ENCODE measurements at regions not wholly inside any gene's neighbourhood (a gene's known extent, or its start where the extent isn't known, plus 50 kb on each side); places are given as distances from the start of the nearest gene placed in this dataset.

DNA sequence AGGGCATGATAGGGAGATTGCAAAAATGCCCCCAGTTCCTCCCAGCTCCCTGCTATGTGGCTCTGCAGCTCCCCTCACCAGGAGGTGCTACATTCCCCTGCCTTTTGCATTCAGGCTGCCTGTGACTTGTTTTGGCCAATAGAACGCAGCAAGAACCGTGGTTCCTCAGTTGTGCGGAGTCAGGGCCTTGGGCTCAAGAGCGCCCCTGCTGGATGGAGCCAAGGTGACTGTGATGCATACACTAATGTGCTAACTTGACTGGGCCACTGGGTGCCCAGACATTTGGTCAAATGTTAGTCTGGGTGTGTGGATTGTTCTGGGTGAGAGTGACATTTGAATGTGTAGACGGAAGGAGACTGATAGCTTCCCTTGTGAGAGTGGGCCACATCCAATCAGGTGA is 123.3 kb upstream of the MVB12B start:
- Histone ChIP-seq H2AK5ac (ENCODE audit: low read length, severe bottlenecking) (no peak overlapping the region), H3K4ac (ENCODE audit: low read depth in 1 of 2, low read length in 2 of 2) (no peak overlapping the region), H3K4me3 (ENCODE audit: insufficient read depth in 1 of 2, low read depth in 1 of 2, low read length in 2 of 2) (no peak overlapping the region), H2BK15ac (ENCODE audit: low read depth, poor library complexity, severe bottlenecking) (no peak overlapping the region), H3K14ac (ENCODE audit: low read length in 2 of 2) (no peak overlapping the region), H3K4me1 (ENCODE audit: control insufficient read depth, insufficient read depth, low read depth, low read length) (no peaks in the 10 kb centered on the region), H3K23ac (ENCODE audit: low read length in 2 of 2) (no peak overlapping the region), H3K9me3 (ENCODE audit: control insufficient read depth, low read length) (peaks cover 3% of the 10 kb centered on the region), H3K27me3 (ENCODE audit: control insufficient read depth in 1 of 2, insufficient read depth in 1 of 2, low read length in 2 of 2) (peaks cover 14 to 39% of the 10 kb centered on the region in 2 experiments), H4K8ac (ENCODE audit: low read length) (no peak overlapping the region), H3K79me1 (replicated peaks; ENCODE audit: low read length, poor library complexity, severe bottlenecking) (no peaks in the 10 kb centered on the region), H2AFZ (ENCODE audit: low read depth, low read length) (no peak overlapping the region), H3K4me2 (ENCODE audit: low read length, poor library complexity, severe bottlenecking) (no peak overlapping the region), H3K9ac (ENCODE audit: low read length) (no peak overlapping the region), H2BK5ac (ENCODE audit: low read depth, low read length, poor library complexity, severe bottlenecking) (no peak overlapping the region), H2BK12ac (ENCODE audit: low read length in 2 of 2) (no peak overlapping the region), H3K36me3 (ENCODE audit: control insufficient read depth in 1 of 2, insufficient read depth in 2 of 2, low read depth in 1 of 2, low read length in 2 of 2) (no peaks in the 10 kb centered on the region), H3K27ac (ENCODE audit: low read length, poor library complexity, severe bottlenecking) (no peak overlapping the region), H4K91ac (ENCODE audit: low read length) (no peak overlapping the region), H3K18ac (ENCODE audit: low read depth in 1 of 2, low read length in 2 of 2) (no peak overlapping the region), H2BK120ac (ENCODE audit: low read depth, low read length) (no peak overlapping the region)
- WGBS = 93% methylated on average over 5 of the region's 5 CpGs
- DNase-seq = no peak

DNA sequence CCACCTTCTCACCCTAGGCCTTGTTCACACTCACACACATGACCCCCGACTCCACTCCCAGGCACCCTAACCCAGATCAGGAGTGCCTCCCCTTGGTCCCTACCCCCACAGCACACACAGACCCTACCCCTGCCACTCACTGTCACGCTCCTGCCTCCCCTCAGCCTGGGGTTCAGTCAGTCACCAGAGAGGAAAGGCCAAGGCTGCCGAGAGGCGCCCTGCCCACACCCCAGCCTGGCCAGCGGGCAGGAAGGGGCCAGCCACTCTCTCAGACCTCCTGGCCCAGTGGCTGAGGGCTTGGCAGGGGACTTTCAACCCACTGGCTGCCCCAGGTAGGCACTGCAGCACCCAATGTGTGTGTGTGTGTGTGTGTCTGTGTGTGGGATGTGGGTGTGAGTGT is 122.4 kb upstream of the MVB12B start:
- H3K4me2 ChIP-seq (ENCODE audit: low read length, poor library complexity, severe bottlenecking) = no peak overlapping the region
- H3K4ac ChIP-seq (ENCODE audit: low read depth in 1 of 2, low read length in 2 of 2) = no peak overlapping the region
- DNase-seq = no peak
- H3K4me3 ChIP-seq (ENCODE audit: insufficient read depth in 1 of 2, low read depth in 1 of 2, low read length in 2 of 2) = no peak overlapping the region
- peak overlapping the region; percentile 6 for H2AFZ ChIP-seq (ENCODE audit: low read depth, low read length)
- no peaks in the 10 kb centered on the region for H3K79me1 ChIP-seq (replicated peaks; ENCODE audit: low read length, poor library complexity, severe bottlenecking)
- no peak overlapping the region for H2BK5ac ChIP-seq (ENCODE audit: low read depth, low read length, poor library complexity, severe bottlenecking)
- peaks cover 4% of the 10 kb centered on the region for H3K9me3 ChIP-seq (ENCODE audit: control insufficient read depth, low read length)
- no peak overlapping the region for H2BK12ac ChIP-seq (ENCODE audit: low read length in 2 of 2)
- no peak overlapping the region for H3K27ac ChIP-seq (ENCODE audit: low read length, poor library complexity, severe bottlenecking)
- H2BK15ac ChIP-seq (ENCODE audit: low read depth, poor library complexity, severe bottlenecking) = no peak overlapping the region
- H3K14ac ChIP-seq (ENCODE audit: low read length in 2 of 2) = peak overlapping the region in 1 of 2 experiments; percentile 5
- H4K8ac ChIP-seq (ENCODE audit: low read length) = no peak overlapping the region
- H3K23ac ChIP-seq (ENCODE audit: low read length in 2 of 2) = no peak overlapping the region
- 92% methylated on average over 5 of the region's 5 CpGs for WGBS
- no peak overlapping the region for H2BK120ac ChIP-seq (ENCODE audit: low read depth, low read length)
- H3K4me1 ChIP-seq (ENCODE audit: control insufficient read depth, insufficient read depth, low read depth, low read length) = no peaks in the 10 kb centered on the region
- no peak overlapping the region for H2AK5ac ChIP-seq (ENCODE audit: low read length, severe bottlenecking)
- no peaks in the 10 kb centered on the region for H3K36me3 ChIP-seq (ENCODE audit: control insufficient read depth in 1 of 2, insufficient read depth in 2 of 2, low read depth in 1 of 2, low read length in 2 of 2)
- no peak overlapping the region for H3K9ac ChIP-seq (ENCODE audit: low read length)
- peaks cover 19 to 45% of the 10 kb centered on the region in 2 experiments for H3K27me3 ChIP-seq (ENCODE audit: control insufficient read depth in 1 of 2, insufficient read depth in 1 of 2, low read length in 2 of 2)
- peak overlapping the region in 1 of 2 experiments; percentile 48 for H3K18ac ChIP-seq (ENCODE audit: low read depth in 1 of 2, low read length in 2 of 2)
- H4K91ac ChIP-seq (ENCODE audit: low read length) = no peak overlapping the region

DNA sequence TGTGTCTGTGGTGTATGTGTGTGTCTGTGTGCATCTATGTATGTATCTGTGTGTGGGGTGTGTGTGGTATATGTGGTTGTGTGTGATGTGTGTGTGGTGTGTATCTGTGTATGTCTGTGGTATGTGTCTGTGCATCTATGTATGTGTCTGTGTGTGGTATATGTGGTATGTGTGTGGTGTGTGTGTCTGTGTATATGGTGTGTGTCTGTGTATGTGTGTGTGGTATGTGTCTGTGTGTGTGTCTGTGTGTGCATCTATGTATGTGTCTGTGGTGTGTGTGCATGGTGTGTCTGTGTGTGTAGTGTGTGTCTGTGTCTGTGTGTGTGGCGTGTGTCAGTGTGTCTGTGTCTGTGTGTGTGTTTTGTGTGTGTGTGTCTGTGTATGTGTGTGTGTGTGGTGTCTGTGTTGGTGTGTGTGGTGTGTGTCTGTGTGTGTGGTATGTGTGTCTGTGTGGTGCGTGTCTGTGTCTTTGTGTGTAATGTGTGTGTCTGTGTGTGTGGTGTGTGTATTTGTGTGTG is 121.9 kb upstream of the MVB12B start:
- H3K4ac ChIP-seq (ENCODE audit: low read depth in 1 of 2, low read length in 2 of 2) = no peak overlapping the region
- DNase-seq = no peak
- peak overlapping the region; percentile 49 for H4K91ac ChIP-seq (ENCODE audit: low read length)
- H2BK15ac ChIP-seq (ENCODE audit: low read depth, poor library complexity, severe bottlenecking) = no peak overlapping the region
- H3K14ac ChIP-seq (ENCODE audit: low read length in 2 of 2) = peak overlapping the region in 1 of 2 experiments; percentile 5
- no peak overlapping the region for H3K9ac ChIP-seq (ENCODE audit: low read length)
- H4K8ac ChIP-seq (ENCODE audit: low read length) = no peak overlapping the region
- H3K4me3 ChIP-seq (ENCODE audit: insufficient read depth in 1 of 2, low read depth in 1 of 2, low read length in 2 of 2) = no peak overlapping the region
- peak overlapping the region; percentile 6 for H2AFZ ChIP-seq (ENCODE audit: low read depth, low read length)
- no peak overlapping the region for H2BK120ac ChIP-seq (ENCODE audit: low read depth, low read length)
- H3K9me3 ChIP-seq (ENCODE audit: control insufficient read depth, low read length) = peaks cover 7% of the 10 kb centered on the region
- H3K36me3 ChIP-seq (ENCODE audit: control insufficient read depth in 1 of 2, insufficient read depth in 2 of 2, low read depth in 1 of 2, low read length in 2 of 2) = no peaks in the 10 kb centered on the region
- peak overlapping the region in 1 of 2 experiments; percentile 48 for H3K18ac ChIP-seq (ENCODE audit: low read depth in 1 of 2, low read length in 2 of 2)
- peaks cover 22 to 50% of the 10 kb centered on the region in 2 experiments for H3K27me3 ChIP-seq (ENCODE audit: control insufficient read depth in 1 of 2, insufficient read depth in 1 of 2, low read length in 2 of 2)
- H3K27ac ChIP-seq (ENCODE audit: low read length, poor library complexity, severe bottlenecking) = no peak overlapping the region
- H2BK12ac ChIP-seq (ENCODE audit: low read length in 2 of 2) = no peak overlapping the region
- H3K79me1 ChIP-seq (replicated peaks; ENCODE audit: low read length, poor library complexity, severe bottlenecking) = no peaks in the 10 kb centered on the region
- no peak overlapping the region for H3K4me2 ChIP-seq (ENCODE audit: low read length, poor library complexity, severe bottlenecking)
- no peak overlapping the region for H2BK5ac ChIP-seq (ENCODE audit: low read depth, low read length, poor library complexity, severe bottlenecking)
- H3K4me1 ChIP-seq (ENCODE audit: control insufficient read depth, insufficient read depth, low read depth, low read length) = no peaks in the 10 kb centered on the region
- H3K23ac ChIP-seq (ENCODE audit: low read length in 2 of 2) = no peak overlapping the region
- no peak overlapping the region for H2AK5ac ChIP-seq (ENCODE audit: low read length, severe bottlenecking)
- 82% methylated on average over 2 of the region's 2 CpGs for WGBS

DNA sequence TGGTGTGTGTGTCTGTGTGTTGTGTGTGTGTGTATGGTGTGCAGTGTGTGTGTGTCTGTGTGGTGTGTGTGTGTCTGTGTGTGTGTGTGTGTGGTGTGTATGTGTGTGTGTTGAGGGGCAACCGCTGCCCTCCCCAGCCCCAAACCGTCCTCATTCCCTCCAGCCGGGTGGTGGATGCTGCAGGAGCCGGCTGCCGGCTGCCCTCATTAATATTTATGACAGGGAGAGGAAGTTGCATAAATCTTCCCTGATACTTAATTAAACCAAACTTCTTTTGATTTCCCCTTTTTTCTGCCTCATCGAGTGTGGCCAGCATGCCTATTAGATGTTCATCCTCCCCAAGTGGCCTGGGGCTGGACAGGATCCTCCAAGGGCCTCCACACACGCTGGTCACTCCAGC is 121.4 kb upstream of the MVB12B start:
- Histone ChIP-seq H3K4me1 (ENCODE audit: control insufficient read depth, insufficient read depth, low read depth, low read length) (no peaks in the 10 kb centered on the region), H2BK5ac (ENCODE audit: low read depth, low read length, poor library complexity, severe bottlenecking) (no peak overlapping the region), H2BK12ac (ENCODE audit: low read length in 2 of 2) (no peak overlapping the region), H3K18ac (ENCODE audit: low read depth in 1 of 2, low read length in 2 of 2) (no peak overlapping the region), H2AFZ (ENCODE audit: low read depth, low read length) (no peak overlapping the region), H3K23ac (ENCODE audit: low read length in 2 of 2) (no peak overlapping the region), H3K9me3 (ENCODE audit: control insufficient read depth, low read length) (peaks cover 7% of the 10 kb centered on the region), H3K36me3 (ENCODE audit: control insufficient read depth in 1 of 2, insufficient read depth in 2 of 2, low read depth in 1 of 2, low read length in 2 of 2) (no peaks in the 10 kb centered on the region), H3K4me3 (ENCODE audit: insufficient read depth in 1 of 2, low read depth in 1 of 2, low read length in 2 of 2) (no peak overlapping the region), H4K91ac (ENCODE audit: low read length) (peak overlapping the region; percentile 49), H3K79me1 (replicated peaks; ENCODE audit: low read length, poor library complexity, severe bottlenecking) (no peaks in the 10 kb centered on the region), H2BK15ac (ENCODE audit: low read depth, poor library complexity, severe bottlenecking) (no peak overlapping the region), H3K4me2 (ENCODE audit: low read length, poor library complexity, severe bottlenecking) (no peak overlapping the region), H3K27ac (ENCODE audit: low read length, poor library complexity, severe bottlenecking) (no peak overlapping the region), H2AK5ac (ENCODE audit: low read length, severe bottlenecking) (no peak overlapping the region), H3K4ac (ENCODE audit: low read depth in 1 of 2, low read length in 2 of 2) (no peak overlapping the region), H3K14ac (ENCODE audit: low read length in 2 of 2) (peak overlapping the region in 1 of 2 experiments; percentile 5), H4K8ac (ENCODE audit: low read length) (no peak overlapping the region), H3K9ac (ENCODE audit: low read length) (no peak overlapping the region), H2BK120ac (ENCODE audit: low read depth, low read length) (no peak overlapping the region), H3K27me3 (ENCODE audit: control insufficient read depth in 1 of 2, insufficient read depth in 1 of 2, low read length in 2 of 2) (peaks cover 22 to 51% of the 10 kb centered on the region in 2 experiments)
- no peak for DNase-seq
- 86% methylated on average over 5 of the region's 7 CpGs for WGBS

All from mesenchymal stem cell (in vitro differentiated cells and primary cell).